ENCODE measurements at regions not wholly inside any gene's neighbourhood (a gene's known extent, or its start where the extent isn't known, plus 50 kb on each side); places are given as distances from the start of the nearest gene placed in this dataset.

DNA sequence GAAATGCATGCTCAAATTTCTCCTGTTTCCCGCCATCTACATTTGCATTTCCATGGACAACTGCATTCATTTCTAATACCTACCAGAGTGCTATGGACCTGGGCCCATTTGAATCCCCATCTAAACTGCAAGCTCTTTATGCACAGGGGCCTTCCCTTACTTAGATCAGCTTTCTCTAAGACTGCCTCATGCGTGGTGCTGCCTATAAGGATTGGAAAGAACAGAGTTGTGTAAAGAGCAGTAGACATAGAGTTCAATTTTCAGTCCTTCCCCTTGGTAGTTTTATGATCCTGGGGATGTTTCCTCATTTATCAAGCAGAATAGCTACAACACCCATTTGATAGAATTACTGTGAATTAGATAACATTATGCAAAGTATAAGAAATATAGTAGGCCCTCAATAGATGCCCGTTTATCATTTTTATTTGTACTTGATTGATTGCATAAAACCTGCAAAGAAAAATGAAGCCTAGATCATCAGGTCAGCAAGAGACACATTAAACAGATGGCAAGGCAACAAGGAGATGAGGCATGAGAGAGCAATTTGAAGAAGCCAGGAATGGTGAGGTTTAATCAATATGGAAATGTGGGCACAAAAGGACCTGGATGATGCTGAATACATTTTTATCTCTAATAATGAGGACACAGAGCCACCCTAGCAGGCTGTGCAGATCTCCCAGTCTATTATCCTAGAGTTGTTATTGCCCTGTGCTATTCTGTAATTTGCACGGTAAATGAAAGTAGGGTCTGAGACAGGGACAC lies 359.7 kb downstream of the FAM181B start:
- no peak for DNase-seq
- Histone ChIP-seq H3K27me3 (ENCODE audit: insufficient read depth, low read length) (no peaks in the 10 kb centered on the region), H3K9me3 (ENCODE audit: control insufficient read depth in 1 of 2, low read length in 2 of 2) (no peaks in the 10 kb centered on the region), H3K27ac (ENCODE audit: low read depth, low read length) (no peak overlapping the region), H3K36me3 (ENCODE audit: insufficient read depth, low read length) (no peaks in the 10 kb centered on the region), H3K4me3 (ENCODE audit: low read length in 2 of 2) (no peak overlapping the region), H3K4me1 (ENCODE audit: insufficient read depth, low read length) (no peaks in the 10 kb centered on the region)
- Mint-ChIP-seq H3K36me3 (no peaks in the 10 kb centered on the region), H3K4me1 (no peaks in the 10 kb centered on the region), H3K9me3 (peaks cover 0 to 4% (median under 1%) of the 10 kb centered on the region in 8 donors), H3K27me3 (no peaks in the 10 kb centered on the region), H3K4me3 (no peak overlapping the region), H3K27ac (no peak overlapping the region)
- ChIA-PET CTCF (ENCODE audit: partially characterized antibody) (no interaction called here), POLR2A (ENCODE audit: partially characterized antibody) (no interaction called here)
- intact Hi-C loops (cut with micrococcal nuclease): no loop called here

DNA sequence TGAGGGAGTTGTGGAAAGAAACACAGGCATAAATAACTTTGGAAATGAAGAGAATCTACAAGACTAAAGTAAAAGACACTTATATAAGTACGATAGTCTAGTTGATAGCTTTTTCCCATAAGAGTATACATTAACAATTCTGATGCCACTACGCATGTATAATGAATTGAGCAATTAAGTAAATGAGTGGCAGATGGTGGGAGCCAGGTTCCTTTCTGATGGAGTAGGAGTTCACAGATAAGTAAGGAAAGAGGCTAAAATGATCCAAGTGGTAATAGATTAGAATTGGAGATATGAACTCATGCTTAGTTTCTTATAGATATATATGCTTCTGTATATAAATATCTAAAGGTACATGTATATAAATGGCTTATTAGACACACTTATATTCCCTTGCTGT lies 368.3 kb downstream of the FAM181B start:
- Histone ChIP-seq H3K27me3 (ENCODE audit: insufficient read depth, low read length) (no peaks in the 10 kb centered on the region), H3K36me3 (ENCODE audit: insufficient read depth, low read length) (no peaks in the 10 kb centered on the region), H3K27ac (ENCODE audit: low read depth, low read length) (no peak overlapping the region), H3K4me3 (ENCODE audit: low read length in 2 of 2) (no peak overlapping the region), H3K4me1 (ENCODE audit: insufficient read depth, low read length) (no peaks in the 10 kb centered on the region), H3K9me3 (ENCODE audit: control insufficient read depth in 1 of 2, low read length in 2 of 2) (no peaks in the 10 kb centered on the region)
- ChIA-PET CTCF (ENCODE audit: partially characterized antibody) (no interaction called here), POLR2A (ENCODE audit: partially characterized antibody) (no interaction called here)
- H3K4me3 Mint-ChIP-seq: no peak overlapping the region
- H3K27me3 Mint-ChIP-seq: no peaks in the 10 kb centered on the region
- no peaks in the 10 kb centered on the region for H3K36me3 Mint-ChIP-seq
- peaks cover 0 to 4% (median 0%) of the 10 kb centered on the region in 8 donors for H3K9me3 Mint-ChIP-seq
- DNase-seq: no peak
- intact Hi-C loops (cut with micrococcal nuclease): no loop called here
- no peaks in the 10 kb centered on the region for H3K4me1 Mint-ChIP-seq
- H3K27ac Mint-ChIP-seq: no peak overlapping the region

DNA sequence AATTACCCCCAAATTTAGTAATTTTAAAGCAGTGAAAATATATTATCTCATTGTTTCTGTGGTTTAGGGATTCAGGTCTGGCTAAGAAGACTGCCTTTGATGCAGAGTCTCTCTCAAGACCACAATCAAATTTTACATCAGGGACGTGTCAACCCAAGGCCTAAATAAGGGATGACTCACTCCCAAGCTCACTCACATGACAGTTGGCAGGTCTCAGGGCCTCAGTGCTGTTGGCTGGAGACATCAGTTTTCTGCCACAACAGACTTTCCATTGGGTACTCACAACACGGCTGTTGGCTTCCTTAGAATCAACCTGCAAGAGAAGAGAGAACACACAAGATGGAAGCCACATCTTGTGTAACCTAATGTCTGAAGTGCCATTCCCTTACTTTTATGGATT lies 377.3 kb downstream of the FAM181B start:
- Mint-ChIP-seq H3K27me3 (no peaks in the 10 kb centered on the region), H3K4me1 (no peaks in the 10 kb centered on the region), H3K9me3 (peaks cover 0 to 15% (median under 1%) of the 10 kb centered on the region in 8 donors), H3K4me3 (no peak overlapping the region), H3K36me3 (no peaks in the 10 kb centered on the region), H3K27ac (no peak overlapping the region)
- CTCF ChIA-PET (ENCODE audit: partially characterized antibody): no interaction called here
- no peak for DNase-seq
- intact Hi-C loops (cut with micrococcal nuclease): no loop called here
- POLR2A ChIA-PET (ENCODE audit: partially characterized antibody): no interaction called here
- Histone ChIP-seq H3K4me1 (ENCODE audit: insufficient read depth, low read length) (no peaks in the 10 kb centered on the region), H3K27me3 (ENCODE audit: insufficient read depth, low read length) (no peaks in the 10 kb centered on the region), H3K36me3 (ENCODE audit: insufficient read depth, low read length) (no peaks in the 10 kb centered on the region), H3K4me3 (ENCODE audit: low read length in 2 of 2) (no peak overlapping the region), H3K27ac (ENCODE audit: low read depth, low read length) (no peak overlapping the region), H3K9me3 (ENCODE audit: control insufficient read depth in 1 of 2, low read length in 2 of 2) (no peaks in the 10 kb centered on the region)

DNA sequence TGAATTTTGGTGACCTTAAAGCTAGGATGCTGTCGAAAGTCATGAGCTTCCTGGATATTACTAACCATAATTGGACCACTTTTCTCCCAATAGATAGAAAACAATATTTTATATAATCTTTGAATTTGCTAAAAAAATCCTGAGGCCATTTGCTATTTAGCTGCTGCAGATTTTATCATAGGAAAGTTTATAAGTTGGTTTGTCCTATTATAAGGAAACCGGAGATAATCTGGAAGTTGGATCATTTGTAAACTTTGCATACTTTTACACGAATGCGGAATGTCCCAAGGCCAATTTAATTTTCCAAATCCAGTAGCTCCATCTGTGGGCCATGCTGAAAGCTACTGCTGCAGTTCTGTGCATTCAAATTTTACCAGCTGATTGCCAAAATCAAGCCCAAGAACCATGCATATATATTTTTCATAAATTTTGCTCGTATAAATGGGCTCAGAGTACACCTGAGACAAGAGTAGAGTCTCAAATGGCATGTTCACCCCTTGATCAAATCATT lies 378.3 kb downstream of the FAM181B start:
- H3K9me3 Mint-ChIP-seq: peaks cover 0 to 13% (median under 1%) of the 10 kb centered on the region in 8 donors
- H3K27me3 Mint-ChIP-seq: no peaks in the 10 kb centered on the region
- H3K4me1 Mint-ChIP-seq: no peaks in the 10 kb centered on the region
- no peak overlapping the region for H3K4me3 ChIP-seq (ENCODE audit: low read length in 2 of 2)
- H3K27ac Mint-ChIP-seq: no peak overlapping the region
- no peak overlapping the region for H3K27ac ChIP-seq (ENCODE audit: low read depth, low read length)
- intact Hi-C loops (cut with micrococcal nuclease): no loop called here
- no peaks in the 10 kb centered on the region for H3K36me3 ChIP-seq (ENCODE audit: insufficient read depth, low read length)
- H3K36me3 Mint-ChIP-seq: no peaks in the 10 kb centered on the region
- DNase-seq: no peak
- no peak overlapping the region for H3K4me3 Mint-ChIP-seq
- H3K9me3 ChIP-seq (ENCODE audit: control insufficient read depth in 1 of 2, low read length in 2 of 2): no peaks in the 10 kb centered on the region
- H3K4me1 ChIP-seq (ENCODE audit: insufficient read depth, low read length): no peaks in the 10 kb centered on the region
- H3K27me3 ChIP-seq (ENCODE audit: insufficient read depth, low read length): no peaks in the 10 kb centered on the region
- ChIA-PET CTCF (ENCODE audit: partially characterized antibody) (no interaction called here), POLR2A (ENCODE audit: partially characterized antibody) (no interaction called here)

DNA sequence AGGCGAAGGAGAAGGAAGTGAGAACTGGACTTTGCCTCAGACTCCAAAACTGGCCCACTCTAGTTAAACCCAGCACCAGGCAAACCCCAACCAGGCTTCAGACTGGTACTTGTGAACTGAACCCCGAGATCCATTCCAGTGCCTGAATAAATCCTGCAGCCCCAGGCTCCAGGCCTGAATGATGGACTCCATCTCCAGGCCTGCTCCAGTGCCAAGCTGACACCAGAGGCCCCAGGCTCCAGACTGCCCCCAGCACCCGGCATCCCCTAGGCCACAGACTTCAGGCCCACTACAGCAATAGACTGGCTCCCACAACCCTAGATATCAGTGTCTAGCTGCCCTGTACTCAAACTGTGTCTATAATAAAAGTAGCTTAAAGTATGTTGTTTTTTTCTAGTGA lies 406.8 kb downstream of the FAM181B start:
- intact Hi-C loops (cut with micrococcal nuclease): no loop called here
- Mint-ChIP-seq H3K4me3 (no peak overlapping the region), H3K36me3 (no peaks in the 10 kb centered on the region), H3K4me1 (no peaks in the 10 kb centered on the region), H3K9me3 (peaks cover 0 to 5% (median 1%) of the 10 kb centered on the region in 8 donors), H3K27ac (no peak overlapping the region), H3K27me3 (no peaks in the 10 kb centered on the region)
- ChIA-PET POLR2A (ENCODE audit: partially characterized antibody) (no interaction called here), CTCF (ENCODE audit: partially characterized antibody) (no interaction called here)
- Histone ChIP-seq H3K9me3 (ENCODE audit: control insufficient read depth in 1 of 2, low read length in 2 of 2) (no peaks in the 10 kb centered on the region), H3K4me1 (ENCODE audit: insufficient read depth, low read length) (no peaks in the 10 kb centered on the region), H3K27ac (ENCODE audit: low read depth, low read length) (no peak overlapping the region), H3K27me3 (ENCODE audit: insufficient read depth, low read length) (no peaks in the 10 kb centered on the region), H3K36me3 (ENCODE audit: insufficient read depth, low read length) (no peaks in the 10 kb centered on the region), H3K4me3 (ENCODE audit: low read length in 2 of 2) (no peak overlapping the region)
- no peak for DNase-seq

DNA sequence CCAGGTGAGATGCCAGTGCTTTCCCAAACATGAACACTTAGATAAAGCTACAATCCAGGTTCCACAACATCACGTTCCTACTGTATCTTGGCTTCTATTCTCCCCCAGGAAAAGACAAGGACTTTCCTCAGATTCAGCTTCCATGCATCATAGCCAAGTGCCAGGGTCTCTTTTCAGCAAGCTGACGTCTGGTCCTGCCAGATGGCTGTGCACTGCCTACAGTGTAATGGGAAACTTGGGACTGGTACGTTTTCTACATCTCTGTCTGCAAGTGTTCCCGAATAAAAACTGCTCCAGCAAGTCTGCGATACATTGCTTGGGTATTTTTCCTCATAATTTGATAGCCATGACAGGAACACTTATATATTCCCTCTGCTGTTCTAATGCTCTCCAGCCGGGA lies 412.5 kb downstream of the FAM181B start:
- POLR2A ChIA-PET (ENCODE audit: partially characterized antibody): no interaction called here
- Histone ChIP-seq H3K4me1 (ENCODE audit: insufficient read depth, low read length) (no peaks in the 10 kb centered on the region), H3K27me3 (ENCODE audit: insufficient read depth, low read length) (no peaks in the 10 kb centered on the region), H3K9me3 (ENCODE audit: control insufficient read depth in 1 of 2, low read length in 2 of 2) (no peaks in the 10 kb centered on the region), H3K4me3 (ENCODE audit: low read length in 2 of 2) (no peak overlapping the region), H3K27ac (ENCODE audit: low read depth, low read length) (no peak overlapping the region), H3K36me3 (ENCODE audit: insufficient read depth, low read length) (no peaks in the 10 kb centered on the region)
- CTCF ChIA-PET (ENCODE audit: partially characterized antibody): no interaction called here
- Mint-ChIP-seq H3K27ac (no peak overlapping the region), H3K4me3 (no peak overlapping the region), H3K27me3 (no peaks in the 10 kb centered on the region), H3K4me1 (no peaks in the 10 kb centered on the region), H3K9me3 (peaks cover 0 to 6% (median 0%) of the 10 kb centered on the region in 8 donors), H3K36me3 (no peaks in the 10 kb centered on the region)
- no peak for DNase-seq
- intact Hi-C loops (cut with micrococcal nuclease): no loop called here

DNA sequence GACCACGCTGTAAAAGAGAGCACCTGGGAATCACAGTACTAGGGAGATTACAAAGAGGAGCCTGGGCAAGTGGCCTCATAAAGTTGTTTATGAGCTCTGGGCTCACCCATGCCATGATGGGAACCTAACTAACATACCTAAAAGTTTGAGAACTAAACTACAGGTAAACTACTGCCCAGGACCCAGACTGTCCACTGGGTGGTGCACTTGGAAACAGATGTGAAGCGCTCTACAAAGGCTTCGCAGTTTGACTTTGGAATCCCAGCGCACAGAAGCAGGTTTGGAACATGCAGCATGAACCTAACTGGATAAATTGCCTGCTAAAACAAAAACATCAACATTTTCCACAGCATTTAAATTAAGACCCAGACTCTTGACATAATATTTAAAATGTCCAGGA lies 418.6 kb downstream of the FAM181B start:
- DNase-seq: no peak
- Mint-ChIP-seq H3K4me1 (no peaks in the 10 kb centered on the region), H3K4me3 (no peak overlapping the region), H3K9me3 (peaks cover 0 to 3% (median 0%) of the 10 kb centered on the region in 8 donors), H3K27me3 (peaks cover 0 to 1% of the 10 kb centered on the region in 2 donors), H3K27ac (no peak overlapping the region), H3K36me3 (no peaks in the 10 kb centered on the region)
- Histone ChIP-seq H3K27me3 (ENCODE audit: insufficient read depth, low read length) (no peaks in the 10 kb centered on the region), H3K9me3 (ENCODE audit: control insufficient read depth in 1 of 2, low read length in 2 of 2) (no peaks in the 10 kb centered on the region), H3K4me3 (ENCODE audit: low read length in 2 of 2) (no peak overlapping the region), H3K36me3 (ENCODE audit: insufficient read depth, low read length) (no peaks in the 10 kb centered on the region), H3K27ac (ENCODE audit: low read depth, low read length) (no peak overlapping the region), H3K4me1 (ENCODE audit: insufficient read depth, low read length) (no peaks in the 10 kb centered on the region)
- ChIA-PET POLR2A (ENCODE audit: partially characterized antibody) (no interaction called here), CTCF (ENCODE audit: partially characterized antibody) (no interaction called here)
- intact Hi-C loops (cut with micrococcal nuclease): no loop called here

Data from CD4-positive, alpha-beta memory T cell (primary cell).